H1 (cell line): ENCODE measurements at regions not wholly inside any gene's neighbourhood (a gene's known extent, or its start where the extent isn't known, plus 50 kb on each side); places are given as distances from the start of the nearest gene placed in this dataset.

Source experiments
- CTCF ChIA-PET: fragments of 300-600 bp; sonication (Branson Sonifier 250); formaldehyde crosslinking; loops from one replicate; lab custom pipeline; 2021; ENCODE audit not compliant: partially characterized antibody; lab: Charles Lee
- POLR2A ChIA-PET: fragments of 300-600 bp; sonication (Branson Sonifier 250); formaldehyde crosslinking; loops from one replicate; lab custom pipeline; 2021; ENCODE audit warnings: inconsistent platforms; ENCODE audit not compliant: partially characterized antibody; lab: Charles Lee
- DNase-seq, 2 experiments: peaks; one replicate each; pipeline versions ENCODE4 v3.0.0 to v3.0.0-alpha.2; 2010 to 2022; ENCODE audit warnings: low spot score in 2 of 2, low read depth in 1 of 2, mixed read lengths in 1 of 2
- FAIRE-seq: peaks from 2 replicates; lab custom pipeline; 2011; peaks lifted over from hg19 to GRCh38; lab: Jason Lieb, UNC
- H2AFZ ChIP-seq: 2 replicates; pipeline ENCODE4 v1.8.1; 2012; ENCODE audit warnings: low read length, inconsistent platforms
- H2AK5ac ChIP-seq: 2 replicates; pipeline ENCODE4 v1.6.1; 2013; ENCODE audit warnings: low read depth, low read length
- H2BK120ac ChIP-seq: replicated peaks from 2 replicates; pipeline ENCODE3; 2013; ENCODE audit warnings: low read depth, low read length, inconsistent platforms
- H2BK12ac ChIP-seq: 2 replicates; pipeline ENCODE4 v1.6.1; 2013; ENCODE audit warnings: low read depth, low read length
- H2BK15ac ChIP-seq: 2 replicates; pipeline ENCODE4 v1.6.1; 2013; ENCODE audit warnings: low read length
- H2BK20ac ChIP-seq: 2 replicates; pipeline ENCODE4 v1.6.1; 2013; ENCODE audit warnings: low read length
- H2BK5ac ChIP-seq: 2 replicates; pipeline ENCODE4 v1.6.1; 2013; ENCODE audit warnings: low read depth, low read length
- H3K14ac ChIP-seq: 2 replicates; pipeline ENCODE4 v1.6.1; 2013; ENCODE audit warnings: inconsistent platforms; ENCODE audit not compliant: insufficient read length
- H3K18ac ChIP-seq: 2 replicates; pipeline ENCODE4 v1.6.1; 2013; ENCODE audit warnings: low read length; ENCODE audit errors: extremely low read depth
- H3K23ac ChIP-seq: 2 replicates; pipeline ENCODE4 v1.6.1; 2013; ENCODE audit warnings: inconsistent platforms; ENCODE audit not compliant: insufficient read length
- H3K23me2 ChIP-seq: 2 replicates; pipeline ENCODE4 v1.6.1; 2013; ENCODE audit warnings: low read depth, low read length
- H3K27ac ChIP-seq: 2 replicates; pipeline ENCODE4 v1.6.1; 2011; ENCODE audit warnings: low read depth, low read length, inconsistent platforms
- H3K27me3 ChIP-seq, 4 experiments: replicated peaks in 1 of 4; 1 replicate in 1 of 4; 2 replicates in 3 of 4; pipeline versions ENCODE4 v1.6.1 to v1.8.1; 2011 to 2013; ENCODE audit warnings: low read length in 3 of 4, mild to moderate bottlenecking in 3 of 4, inconsistent platforms in 2 of 4, mixed read lengths in 2 of 4, moderate library complexity in 1 of 4; ENCODE audit not compliant: control insufficient read depth in 3 of 4, insufficient read depth in 3 of 4; ENCODE audit errors: extremely low read depth in 1 of 4
- H3K36me3 ChIP-seq, 4 experiments: 2 replicates each; pipeline versions ENCODE4 v1.6.1 to v1.8.1; 2011 to 2013; ENCODE audit warnings: mild to moderate bottlenecking in 4 of 4, low read length in 3 of 4, moderate library complexity in 2 of 4, control low read depth in 1 of 4, inconsistent platforms in 1 of 4; ENCODE audit not compliant: insufficient read depth in 4 of 4, control insufficient read depth in 2 of 4
- H3K4ac ChIP-seq: replicated peaks from 2 replicates; pipeline ENCODE3; 2013; ENCODE audit warnings: low read length, low read depth, mixed read lengths, inconsistent platforms; ENCODE audit not compliant: insufficient read length
- H3K4me1 ChIP-seq, 4 experiments: replicated peaks in 1 of 4; 1 replicate in 1 of 4; 2 replicates in 3 of 4; pipeline versions ENCODE4 v1.6.1 to v1.8.1; 2011 to 2013; ENCODE audit warnings: low read length in 3 of 4, inconsistent platforms in 2 of 4, mixed read lengths in 1 of 4; ENCODE audit not compliant: insufficient read depth in 4 of 4, control insufficient read depth in 3 of 4
- H3K4me2 ChIP-seq, 2 experiments: 2 replicates each; pipeline versions ENCODE4 v1.6.1 to v1.8.1; 2011 to 2013; ENCODE audit warnings: low read depth in 2 of 2, low read length in 2 of 2, control low read depth in 1 of 2, inconsistent platforms in 1 of 2, mild to moderate bottlenecking in 1 of 2; ENCODE audit not compliant: insufficient read depth in 1 of 2
- H3K4me3 ChIP-seq, 4 experiments: fragments of 200-600, 300-600 bp in 1 of 4; sonication (generic), shearing (Covaris generic), sonication (Bioruptor Twin) in 1 of 4; 2 replicates each; pipeline versions ENCODE4 v1.5.1 to v1.8.1; 2011 to 2016; ENCODE audit warnings: low read length in 4 of 4, low read depth in 3 of 4, control low read depth in 2 of 4, inconsistent platforms in 2 of 4, mild to moderate bottlenecking in 2 of 4, mixed read lengths in 1 of 4, moderate library complexity in 1 of 4; ENCODE audit not compliant: insufficient read depth in 2 of 4; ENCODE audit errors: extremely low read depth in 1 of 4
- H3K56ac ChIP-seq: replicated peaks from 2 replicates; pipeline ENCODE3; 2013; ENCODE audit warnings: low read depth, mild to moderate bottlenecking, mixed read lengths, low read length, inconsistent platforms; ENCODE audit not compliant: insufficient read length
- H3K79me1 ChIP-seq: 2 replicates; pipeline ENCODE4 v1.6.1; 2013; ENCODE audit warnings: low read depth, low read length, control low read depth
- H3K79me2 ChIP-seq, 2 experiments: 2 replicates each; pipeline versions ENCODE4 v1.6.1 to v1.8.1; 2012 to 2013; ENCODE audit warnings: low read length in 2 of 2, mild to moderate bottlenecking in 2 of 2, inconsistent platforms in 1 of 2; ENCODE audit not compliant: insufficient read depth in 2 of 2, control insufficient read depth in 1 of 2
- H3K9ac ChIP-seq, 4 experiments: replicated peaks in 1 of 4; 1 replicate in 1 of 4; 2 replicates in 3 of 4; pipeline versions ENCODE4 v1.6.1 to v1.8.1; 2011 to 2013; ENCODE audit warnings: low read depth in 3 of 4, low read length in 3 of 4, control low read depth in 2 of 4, mild to moderate bottlenecking in 2 of 4, moderate library complexity in 2 of 4, inconsistent platforms in 1 of 4; ENCODE audit errors: extremely low read depth in 1 of 4
- H3K9me3 ChIP-seq, 2 experiments: 2 replicates each; pipeline versions ENCODE4 v1.6.1 to v1.8.1; 2012 to 2013; ENCODE audit warnings: mild to moderate bottlenecking in 2 of 2, moderate library complexity in 2 of 2, control low read depth in 1 of 2, inconsistent platforms in 1 of 2, low read depth in 1 of 2, low read length in 1 of 2, mixed read lengths in 1 of 2; ENCODE audit not compliant: insufficient read depth in 2 of 2
- H4K20me1 ChIP-seq, 2 experiments: replicated peaks in 1 of 2; 2 replicates each; pipeline versions ENCODE3 to v1.8.1; 2011 to 2013; ENCODE audit warnings: inconsistent platforms in 2 of 2, low read length in 2 of 2, mild to moderate bottlenecking in 1 of 2; ENCODE audit not compliant: insufficient read depth in 2 of 2, control insufficient read depth in 1 of 2
- H4K5ac ChIP-seq: 2 replicates; pipeline ENCODE4 v1.6.1; 2013; ENCODE audit warnings: low read length, low read depth, mixed read lengths, inconsistent platforms; ENCODE audit not compliant: insufficient read length
- H4K8ac ChIP-seq: 2 replicates; pipeline ENCODE4 v1.8.0; 2013; ENCODE audit warnings: mild to moderate bottlenecking, moderate library complexity, low read length, inconsistent platforms; ENCODE audit not compliant: insufficient read depth; ENCODE audit errors: extremely low read depth
- H4K91ac ChIP-seq: replicated peaks from 2 replicates; pipeline ENCODE3; 2013; ENCODE audit warnings: low read length, mixed read lengths, inconsistent platforms; ENCODE audit not compliant: insufficient read length
- CEBPB ChIP-seq: IDR thresholded peaks from 2 replicates; pipeline ENCODE4 v1.6.1; 2012; ENCODE audit warnings: low read depth, low read length
- CREB1 ChIP-seq: IDR thresholded peaks from 2 replicates; pipeline ENCODE4 v1.6.1; 2012; ENCODE audit warnings: inconsistent platforms
- RBBP5 ChIP-seq: IDR thresholded peaks from 2 replicates; pipeline ENCODE4 v1.7.1; 2012; ENCODE audit warnings: low read depth, mild to moderate bottlenecking, inconsistent platforms, low read length, moderate library complexity, borderline replicate concordance
- TAF1 ChIP-seq: IDR thresholded peaks from 2 replicates; pipeline ENCODE4 v1.6.1; 2011; ENCODE audit warnings: mild to moderate bottlenecking, low read depth, low read length
- WGBS, 2 experiments: shearing (Covaris generic) in 1 of 2; methylation state at CpG; one replicate each; pipeline versions ENCODE4 v1.1.6 to v1.1.7; 2013 to 2015; ENCODE audit warnings: low lambda C conversion rate in 2 of 2, mixed read lengths in 2 of 2, inconsistent platforms in 1 of 2, low coverage in 1 of 2, missing lambda C conversion rate in 1 of 2; ENCODE audit not compliant: insufficient replicate concordance in 2 of 2, insufficient coverage in 1 of 2, insufficient read length in 1 of 2; ENCODE audit errors: extremely low coverage in 1 of 2, missing lambda C conversion rate in 1 of 2; 5-methylcytosine and 5-hydroxymethylcytosine counted together

DNA sequence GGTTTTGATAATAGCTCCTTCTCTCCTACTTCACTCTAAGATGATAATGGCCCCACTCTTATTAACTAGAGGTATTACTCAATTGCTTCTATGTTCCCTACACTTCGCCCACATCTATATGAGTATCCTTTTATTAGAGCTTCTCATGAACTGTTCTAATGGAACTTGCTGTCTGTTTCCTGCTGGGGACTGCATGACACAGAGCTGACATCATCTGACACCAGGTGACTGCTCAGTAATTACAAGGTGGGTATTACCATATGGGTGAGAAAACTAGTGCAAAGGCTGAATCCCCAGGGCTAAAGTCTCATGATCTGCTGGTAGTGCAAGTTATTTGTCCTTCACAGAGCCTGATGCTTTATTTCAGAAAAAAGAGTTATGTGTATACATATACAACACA lies 146.2 kb upstream of the PLCXD3 start:
- CTCF ChIA-PET: interaction anchor here (0.6 kb wide), 1 partner anchor 283 kb away, joined by 3 read pairs; no protein-coding TSS in a partner anchor
- no peak overlapping the region for H2AFZ ChIP-seq
- H3K27ac ChIP-seq: no peak overlapping the region
- H3K79me1 ChIP-seq: no peaks in the 10 kb centered on the region
- no peaks in the 10 kb centered on the region for H3K9me3 ChIP-seq
- H3K23ac ChIP-seq: no peak overlapping the region
- H4K20me1 ChIP-seq: no peaks in the 10 kb centered on the region
- no peak overlapping the region for H3K14ac ChIP-seq
- H3K18ac ChIP-seq: no peak overlapping the region
- no peak overlapping the region for H4K5ac ChIP-seq
- no peak overlapping the region for H3K4me3 ChIP-seq
- H3K79me2 ChIP-seq: no peaks in the 10 kb centered on the region
- no peak overlapping the region for H2BK20ac ChIP-seq
- no peak overlapping the region for H3K9ac ChIP-seq
- no peak overlapping the region for H2AK5ac ChIP-seq
- no peaks in the 10 kb centered on the region for H3K36me3 ChIP-seq
- FAIRE-seq (no peak), DNase-seq (no peak)
- H3K27me3 ChIP-seq: peaks cover 0 to 1% (median 0%) of the 10 kb centered on the region in 4 experiments; a peak in 1 of 7 replicates
- no peak overlapping the region for H2BK15ac ChIP-seq
- no peak overlapping the region for H3K4ac ChIP-seq
- no peak overlapping the region for H3K56ac ChIP-seq
- no peaks in the 10 kb centered on the region for H3K4me1 ChIP-seq
- no peak overlapping the region for H2BK5ac ChIP-seq
- POLR2A ChIA-PET: no interaction called here
- 100% methylated on average over 1 of the region's 1 CpG; no CpG with 5 or more reads in 1 of the 2 experiments for WGBS, 2 experiments
- TF ChIP-seq TAF1: no peak
- TF ChIP-seq RBBP5: no peak
- TF ChIP-seq CREB1: no peak
- TF ChIP-seq CEBPB: no peak
- H4K91ac ChIP-seq: no peak overlapping the region
- no peak overlapping the region for H2BK120ac ChIP-seq
- no peak overlapping the region for H4K8ac ChIP-seq
- H3K23me2 ChIP-seq: no peaks in the 10 kb centered on the region
- no peak overlapping the region for H3K4me2 ChIP-seq
- no peak overlapping the region for H2BK12ac ChIP-seq
